Panc1 (cell line): ENCODE measurements at regions not wholly inside any gene's neighbourhood (a gene's known extent, or its start where the extent isn't known, plus 50 kb on each side); places are given as distances from the start of the nearest gene placed in this dataset.

Experiments used
- ATAC-seq: fragments of 200-7000 bp; cut with Tn5 transposase; 2 replicates; pipeline ENCODE4 v1.9.1; 2020; ENCODE audit warnings: mild to moderate bottlenecking, moderate library complexity
- BruUV-seq: library from RNA; stranded (reverse); fragments of 400-500 nt; replicated peaks from 2 replicates; lab custom pipeline; 2021; lab: Mats Ljungman, UMichigan
- CTCF ChIA-PET: fragments of 300-600 bp; sonication (Branson Sonifier 250); formaldehyde crosslinking; loops from one replicate; lab custom pipeline; 2022; ENCODE audit warnings: antibody characterized with exemption; lab: Charles Lee
- POLR2A ChIA-PET: fragments of 300-600 bp; sonication (Branson Sonifier 250); formaldehyde crosslinking; loops from one replicate; lab custom pipeline; 2022; ENCODE audit warnings: antibody characterized with exemption; lab: Charles Lee
- DNase-seq: peaks from one replicate; pipeline ENCODE4 v3.0.0-alpha.2; 2010; ENCODE audit warnings: low read depth, low spot score
- H3K27ac ChIP-seq: 2 replicates; pipeline ENCODE4 v1.5.1; 2011; ENCODE audit warnings: mild to moderate bottlenecking, low read length, inconsistent platforms
- H3K27me3 ChIP-seq: fragments of 200-500 bp; sonication (Bioruptor generic); 2 replicates; pipeline ENCODE4 v1.6.0; 2014; ENCODE audit warnings: low read length, inconsistent platforms; ENCODE audit not compliant: control insufficient read depth, insufficient read depth
- H3K36me3 ChIP-seq: fragments of 200-500 bp; sonication (Bioruptor generic); 2 replicates; pipeline ENCODE4 v1.5.1; 2014; ENCODE audit warnings: inconsistent platforms, mild to moderate bottlenecking, low read length, moderate library complexity; ENCODE audit not compliant: control insufficient read depth, insufficient read depth
- H3K4me1 ChIP-seq: 2 replicates; pipeline ENCODE4 v1.5.1; 2011; ENCODE audit warnings: inconsistent platforms, mild to moderate bottlenecking, low read length, moderate library complexity; ENCODE audit not compliant: control insufficient read depth, insufficient read depth
- H3K4me3 ChIP-seq, 2 experiments: 2 replicates each; pipeline ENCODE4 v1.5.1; 2011 to 2012; ENCODE audit warnings: low read depth in 2 of 2, low read length in 2 of 2, mild to moderate bottlenecking in 2 of 2, inconsistent platforms in 1 of 2, moderate library complexity in 1 of 2
- H3K9me3 ChIP-seq: fragments of 200-500 bp; sonication (Bioruptor generic); 2 replicates; pipeline ENCODE4 v1.5.1; 2014; ENCODE audit warnings: low read depth, mild to moderate bottlenecking, inconsistent platforms, low read length, moderate library complexity; ENCODE audit not compliant: control insufficient read depth, insufficient read depth
- POLR2AphosphoS5 ChIP-seq: IDR thresholded peaks from 2 replicates; pipeline ENCODE4 v1.6.1; 2012; ENCODE audit warnings: mild to moderate bottlenecking, low read depth, low read length, moderate library complexity
- SIN3A ChIP-seq: IDR thresholded peaks from 2 replicates; pipeline ENCODE4 v1.6.1; 2012; ENCODE audit warnings: low read depth, mild to moderate bottlenecking, low read length, moderate library complexity, borderline replicate concordance; ENCODE audit not compliant: insufficient read depth
- TCF7L2 ChIP-seq: IDR thresholded peaks from 2 replicates; pipeline ENCODE4 v1.6.1; 2011; ENCODE audit warnings: mild to moderate bottlenecking, low read depth, low read length, inconsistent platforms
- in situ Hi-C: cut with HindIII; loops from 2 replicates; pipeline ENCODE4 v1.10.0; 2016; ENCODE audit warnings: low sequenced_read_pairs, low pct_unique_long_range_greater_than_20kb
- intact Hi-C: fragments of 100-400 bp; cut with micrococcal nuclease; formaldehyde crosslinking; loops from one replicate; pipeline ENCODE4 v1.10.0; 2022; ENCODE audit not compliant: unreplicated experiment
- TF ChIP-seq, protein P1 (sequence below), 2 experiments: IDR thresholded peaks; 2 replicates each; pipeline ENCODE4 v1.6.1; 2011 to 2012; ENCODE audit warnings: low read depth in 2 of 2, control low read depth in 1 of 2, low read length in 1 of 2, mild to moderate bottlenecking in 1 of 2, moderate library complexity in 1 of 2; ENCODE audit not compliant: insufficient read depth in 1 of 2
- TF ChIP-seq, protein P2 (sequence below): fragments of 450-650 bp; IDR thresholded peaks from 2 replicates; pipeline ENCODE4 v1.5.1; 2017; ENCODE audit warnings: mild to moderate bottlenecking

DNA sequence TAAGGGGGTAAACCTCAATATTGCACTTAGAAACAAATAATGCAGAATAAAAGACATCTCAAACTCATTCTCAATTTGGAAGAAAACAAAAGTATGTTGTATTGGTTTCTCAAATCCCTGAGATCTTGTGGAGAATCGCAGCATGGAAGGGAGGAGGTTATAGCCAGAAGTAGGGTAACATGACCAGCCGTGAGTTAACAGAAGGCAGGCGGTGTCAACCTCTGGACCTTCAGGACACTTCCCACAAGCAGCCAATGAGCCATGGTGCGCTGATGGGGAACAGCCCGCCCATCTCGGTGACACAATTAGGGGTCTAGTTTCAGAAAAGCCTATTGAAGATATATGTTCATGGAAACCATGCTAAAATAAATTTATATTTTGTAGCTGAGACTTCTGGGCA lies 98.4 kb downstream of the ALDH8A1 start:
- in situ Hi-C loops: no loop called here
- Histone ChIP-seq H3K4me3 (no peak overlapping the region), H3K4me1 (no peaks in the 10 kb centered on the region), H3K36me3 (no peaks in the 10 kb centered on the region), H3K9me3 (no peaks in the 10 kb centered on the region), H3K27ac (no peak overlapping the region), H3K27me3 (no peaks in the 10 kb centered on the region)
- TF ChIP-seq, protein P1, sequence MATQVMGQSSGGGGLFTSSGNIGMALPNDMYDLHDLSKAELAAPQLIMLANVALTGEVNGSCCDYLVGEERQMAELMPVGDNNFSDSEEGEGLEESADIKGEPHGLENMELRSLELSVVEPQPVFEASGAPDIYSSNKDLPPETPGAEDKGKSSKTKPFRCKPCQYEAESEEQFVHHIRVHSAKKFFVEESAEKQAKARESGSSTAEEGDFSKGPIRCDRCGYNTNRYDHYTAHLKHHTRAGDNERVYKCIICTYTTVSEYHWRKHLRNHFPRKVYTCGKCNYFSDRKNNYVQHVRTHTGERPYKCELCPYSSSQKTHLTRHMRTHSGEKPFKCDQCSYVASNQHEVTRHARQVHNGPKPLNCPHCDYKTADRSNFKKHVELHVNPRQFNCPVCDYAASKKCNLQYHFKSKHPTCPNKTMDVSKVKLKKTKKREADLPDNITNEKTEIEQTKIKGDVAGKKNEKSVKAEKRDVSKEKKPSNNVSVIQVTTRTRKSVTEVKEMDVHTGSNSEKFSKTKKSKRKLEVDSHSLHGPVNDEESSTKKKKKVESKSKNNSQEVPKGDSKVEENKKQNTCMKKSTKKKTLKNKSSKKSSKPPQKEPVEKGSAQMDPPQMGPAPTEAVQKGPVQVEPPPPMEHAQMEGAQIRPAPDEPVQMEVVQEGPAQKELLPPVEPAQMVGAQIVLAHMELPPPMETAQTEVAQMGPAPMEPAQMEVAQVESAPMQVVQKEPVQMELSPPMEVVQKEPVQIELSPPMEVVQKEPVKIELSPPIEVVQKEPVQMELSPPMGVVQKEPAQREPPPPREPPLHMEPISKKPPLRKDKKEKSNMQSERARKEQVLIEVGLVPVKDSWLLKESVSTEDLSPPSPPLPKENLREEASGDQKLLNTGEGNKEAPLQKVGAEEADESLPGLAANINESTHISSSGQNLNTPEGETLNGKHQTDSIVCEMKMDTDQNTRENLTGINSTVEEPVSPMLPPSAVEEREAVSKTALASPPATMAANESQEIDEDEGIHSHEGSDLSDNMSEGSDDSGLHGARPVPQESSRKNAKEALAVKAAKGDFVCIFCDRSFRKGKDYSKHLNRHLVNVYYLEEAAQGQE (IDR thresholded peaks at IDR 0.05; ENCODE audit: insufficient read depth in 1 of 2, low read depth in 2 of 2, low read length in 1 of 2): no peak
- TF ChIP-seq, protein P2, sequence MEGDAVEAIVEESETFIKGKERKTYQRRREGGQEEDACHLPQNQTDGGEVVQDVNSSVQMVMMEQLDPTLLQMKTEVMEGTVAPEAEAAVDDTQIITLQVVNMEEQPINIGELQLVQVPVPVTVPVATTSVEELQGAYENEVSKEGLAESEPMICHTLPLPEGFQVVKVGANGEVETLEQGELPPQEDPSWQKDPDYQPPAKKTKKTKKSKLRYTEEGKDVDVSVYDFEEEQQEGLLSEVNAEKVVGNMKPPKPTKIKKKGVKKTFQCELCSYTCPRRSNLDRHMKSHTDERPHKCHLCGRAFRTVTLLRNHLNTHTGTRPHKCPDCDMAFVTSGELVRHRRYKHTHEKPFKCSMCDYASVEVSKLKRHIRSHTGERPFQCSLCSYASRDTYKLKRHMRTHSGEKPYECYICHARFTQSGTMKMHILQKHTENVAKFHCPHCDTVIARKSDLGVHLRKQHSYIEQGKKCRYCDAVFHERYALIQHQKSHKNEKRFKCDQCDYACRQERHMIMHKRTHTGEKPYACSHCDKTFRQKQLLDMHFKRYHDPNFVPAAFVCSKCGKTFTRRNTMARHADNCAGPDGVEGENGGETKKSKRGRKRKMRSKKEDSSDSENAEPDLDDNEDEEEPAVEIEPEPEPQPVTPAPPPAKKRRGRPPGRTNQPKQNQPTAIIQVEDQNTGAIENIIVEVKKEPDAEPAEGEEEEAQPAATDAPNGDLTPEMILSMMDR: no peak
- no peak for TF ChIP-seq TCF7L2
- TF ChIP-seq POLR2AphosphoS5: no peak
- TF ChIP-seq SIN3A: no peak
- DNase-seq (no peak), ATAC-seq (no peak)
- POLR2A ChIA-PET: no interaction called here
- intact Hi-C loops: no loop called here
- CTCF ChIA-PET: no interaction called here
- no TSS peak for BruUV-seq

DNA sequence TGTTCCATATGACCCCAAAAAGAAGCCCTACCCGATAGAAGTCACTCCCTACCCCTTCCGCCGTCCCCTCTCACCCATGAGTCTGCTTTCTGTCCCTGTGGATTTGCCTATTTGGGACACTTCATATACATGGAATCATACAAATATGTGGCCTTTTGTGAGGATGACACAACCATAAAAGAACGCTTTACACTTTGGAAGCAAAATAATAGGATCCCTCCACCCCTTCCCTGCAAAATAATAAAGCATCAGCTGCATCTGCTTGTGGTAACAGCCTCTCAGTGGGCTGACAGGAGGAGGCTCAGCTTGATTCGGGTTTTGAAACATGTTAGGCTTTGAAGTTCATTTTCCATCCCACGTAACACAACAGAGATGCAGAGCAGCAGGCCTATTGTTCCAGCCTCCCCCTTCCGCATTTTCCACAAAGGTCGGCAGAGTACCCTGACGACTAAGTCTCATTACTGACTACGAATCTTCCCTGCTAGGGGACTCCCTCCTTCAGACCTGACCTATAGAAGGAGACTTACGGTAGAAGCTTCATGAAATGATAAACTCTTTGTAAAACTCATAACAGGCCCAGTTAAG lies 99.1 kb downstream of the ALDH8A1 start:
- CTCF ChIA-PET: no interaction called here

More for the DNA sequence above, 99.1 kb downstream of the ALDH8A1 start:
- Histone ChIP-seq H3K9me3 (no peaks in the 10 kb centered on the region), H3K36me3 (no peaks in the 10 kb centered on the region), H3K27me3 (no peaks in the 10 kb centered on the region), H3K4me1 (no peaks in the 10 kb centered on the region), H3K4me3 (no peak overlapping the region), H3K27ac (no peak overlapping the region)
- ATAC-seq: no peak
- in situ Hi-C loops: no loop called here
- TF ChIP-seq, protein P2: no peak
- no TSS peak for BruUV-seq
- POLR2A ChIA-PET: no interaction called here
- no peak for DNase-seq
- intact Hi-C loops: no loop called here
